Bronchial epithelial cell (primary cell): ENCODE measurements at regions not wholly inside any gene's neighbourhood (a gene's known extent, or its start where the extent isn't known, plus 50 kb on each side); places are given as distances from the start of the nearest gene placed in this dataset.

Source experiments
- DNase-seq: peaks from one replicate; pipeline ENCODE4 v3.0.0-alpha.2; 2010; ENCODE audit warnings: low read depth
- FAIRE-seq: peaks from 2 replicates; lab custom pipeline; 2011; peaks lifted over from hg19 to GRCh38; lab: Jason Lieb, UNC
- H3K27me3 ChIP-seq: 2 replicates; pipeline ENCODE4 v1.5.1; 2011; ENCODE audit warnings: low read length; ENCODE audit not compliant: control insufficient read depth, insufficient read depth
- H3K36me3 ChIP-seq: 2 replicates; pipeline ENCODE4 v1.5.1; 2011; ENCODE audit warnings: low read length; ENCODE audit not compliant: control insufficient read depth, insufficient read depth
- H3K4me3 ChIP-seq: 2 replicates; pipeline ENCODE4 v1.5.1; 2011; ENCODE audit warnings: mild to moderate bottlenecking, low read depth, low read length, control low read depth
- TF ChIP-seq, protein P1 (sequence below): IDR thresholded peaks from 2 replicates; pipeline ENCODE4 v1.5.1; 2011; ENCODE audit warnings: mild to moderate bottlenecking, moderate library complexity, low read length, control low read depth, inconsistent platforms; ENCODE audit not compliant: insufficient read depth, severe bottlenecking

DNA sequence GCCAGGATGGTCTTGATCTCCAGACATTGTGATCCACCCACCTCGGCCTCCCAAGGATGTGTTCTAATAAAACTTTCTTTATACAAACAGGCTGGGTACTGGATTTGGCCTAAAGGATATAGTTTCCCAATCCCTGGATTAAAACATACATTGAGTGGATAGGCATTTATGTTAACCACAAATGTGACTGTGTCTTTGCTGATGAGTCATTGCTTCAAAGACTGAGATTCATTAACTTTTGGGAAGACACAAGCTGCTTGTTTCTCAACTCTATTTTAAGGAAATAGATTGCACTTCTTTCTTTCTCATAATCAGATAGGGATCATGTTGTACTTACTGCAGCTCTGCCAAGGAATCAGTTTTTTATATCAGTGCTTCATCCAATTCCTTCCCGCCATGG lies 131.3 kb upstream of the AGA start:
- peaks cover 2% of the 10 kb centered on the region for H3K27me3 ChIP-seq
- H3K4me3 ChIP-seq, result no peak overlapping the region
- DNase-seq (peak; percentile 91), FAIRE-seq (no peak)
- H3K36me3 ChIP-seq, result no peaks in the 10 kb centered on the region
- TF ChIP-seq, protein P1, sequence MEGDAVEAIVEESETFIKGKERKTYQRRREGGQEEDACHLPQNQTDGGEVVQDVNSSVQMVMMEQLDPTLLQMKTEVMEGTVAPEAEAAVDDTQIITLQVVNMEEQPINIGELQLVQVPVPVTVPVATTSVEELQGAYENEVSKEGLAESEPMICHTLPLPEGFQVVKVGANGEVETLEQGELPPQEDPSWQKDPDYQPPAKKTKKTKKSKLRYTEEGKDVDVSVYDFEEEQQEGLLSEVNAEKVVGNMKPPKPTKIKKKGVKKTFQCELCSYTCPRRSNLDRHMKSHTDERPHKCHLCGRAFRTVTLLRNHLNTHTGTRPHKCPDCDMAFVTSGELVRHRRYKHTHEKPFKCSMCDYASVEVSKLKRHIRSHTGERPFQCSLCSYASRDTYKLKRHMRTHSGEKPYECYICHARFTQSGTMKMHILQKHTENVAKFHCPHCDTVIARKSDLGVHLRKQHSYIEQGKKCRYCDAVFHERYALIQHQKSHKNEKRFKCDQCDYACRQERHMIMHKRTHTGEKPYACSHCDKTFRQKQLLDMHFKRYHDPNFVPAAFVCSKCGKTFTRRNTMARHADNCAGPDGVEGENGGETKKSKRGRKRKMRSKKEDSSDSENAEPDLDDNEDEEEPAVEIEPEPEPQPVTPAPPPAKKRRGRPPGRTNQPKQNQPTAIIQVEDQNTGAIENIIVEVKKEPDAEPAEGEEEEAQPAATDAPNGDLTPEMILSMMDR, result no peak

DNA sequence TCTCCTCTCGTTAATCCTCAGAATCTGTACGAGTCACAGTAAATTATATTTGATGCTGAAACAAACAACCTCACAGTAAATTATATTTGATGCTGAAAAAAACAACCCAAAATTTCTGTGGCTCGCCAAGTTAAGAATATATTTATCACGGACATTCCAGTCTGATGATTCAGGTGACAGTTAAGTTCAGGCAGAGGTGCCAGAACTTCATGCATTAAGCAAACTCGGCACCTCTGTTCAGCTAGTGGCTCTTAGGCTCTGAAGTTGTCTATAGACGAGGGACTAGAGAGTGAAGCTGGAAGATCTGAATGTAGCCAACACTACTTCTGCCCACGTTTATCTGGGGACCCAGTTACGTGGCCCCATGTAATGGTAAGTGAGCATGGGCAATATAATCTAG lies 132.2 kb upstream of the AGA start:
- no peak overlapping the region for H3K4me3 ChIP-seq
- TF ChIP-seq, protein P1, result no peak
- H3K27me3 ChIP-seq, result peaks cover 2% of the 10 kb centered on the region
- no peaks in the 10 kb centered on the region for H3K36me3 ChIP-seq
- FAIRE-seq (no peak), DNase-seq (no peak)

DNA sequence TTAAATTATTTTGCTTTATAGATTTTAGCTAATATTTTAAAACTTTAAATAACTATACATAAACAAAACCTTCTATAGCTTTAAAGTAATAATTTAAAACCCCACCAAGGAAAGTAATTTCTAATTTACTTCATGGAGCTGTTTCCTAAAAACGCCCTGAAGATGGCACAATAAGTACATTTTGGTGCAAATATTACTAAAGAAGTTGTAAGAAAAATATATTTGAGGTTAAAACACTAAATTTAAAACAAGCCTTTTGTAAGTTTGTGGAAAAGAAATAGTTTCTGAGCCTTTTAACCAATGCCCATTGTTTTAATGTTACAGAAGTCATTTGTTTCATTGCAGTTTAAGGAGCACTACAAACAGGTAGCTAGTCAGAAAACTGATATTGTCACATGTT lies 137.4 kb upstream of the AGA start:
- Histone ChIP-seq H3K27me3 (peaks cover 2% of the 10 kb centered on the region), H3K36me3 (no peaks in the 10 kb centered on the region), H3K4me3 (no peak overlapping the region)
- FAIRE-seq, result no peak
- TF ChIP-seq, protein P1, result no peak
- DNase-seq, result no peak

DNA sequence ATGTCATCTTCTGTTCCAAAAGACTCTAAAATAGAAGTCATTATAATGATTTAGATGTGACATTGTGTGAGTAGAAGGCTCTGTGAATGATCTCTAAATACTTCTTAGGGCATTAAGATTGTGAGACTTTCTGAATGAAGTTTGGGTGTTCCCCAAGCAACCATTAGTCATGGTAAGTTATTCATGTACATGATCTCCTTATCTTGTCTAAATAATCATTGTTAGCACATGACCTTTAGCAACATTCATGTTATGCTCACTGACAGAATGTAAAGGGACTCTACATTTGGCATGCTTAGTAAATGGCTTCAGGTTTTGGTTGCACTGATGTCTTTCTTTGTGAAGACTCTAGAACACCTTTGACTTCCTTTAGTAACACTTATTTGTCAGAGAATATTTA lies 140.8 kb upstream of the AGA start:
- TF ChIP-seq, protein P1, result no peak
- DNase-seq, result peak; percentile 43
- no peak for FAIRE-seq
- Histone ChIP-seq H3K27me3 (no peaks in the 10 kb centered on the region), H3K4me3 (no peak overlapping the region), H3K36me3 (no peaks in the 10 kb centered on the region)

DNA sequence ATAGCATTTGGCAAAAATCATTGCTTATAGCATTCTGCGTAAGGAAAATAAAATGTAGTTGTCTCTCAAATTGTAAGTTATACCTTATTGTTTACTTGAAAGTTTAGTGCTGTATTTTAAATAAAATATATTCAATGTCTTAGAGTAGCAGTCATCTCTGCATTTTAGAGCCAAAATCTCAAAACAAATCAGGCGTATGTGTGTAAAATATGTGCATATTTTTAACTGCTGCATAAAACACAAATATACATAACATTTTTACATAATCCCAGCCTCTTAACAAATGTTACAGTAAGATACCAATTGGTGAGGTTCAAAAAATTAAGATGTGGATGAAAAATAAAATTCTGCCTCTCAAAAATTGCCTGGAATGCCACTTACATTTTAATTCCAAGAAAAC lies 145.8 kb upstream of the AGA start:
- Histone ChIP-seq H3K4me3 (no peak overlapping the region), H3K36me3 (no peaks in the 10 kb centered on the region), H3K27me3 (no peaks in the 10 kb centered on the region)
- TF ChIP-seq, protein P1, result no peak
- no peak for DNase-seq
- FAIRE-seq, result no peak

DNA sequence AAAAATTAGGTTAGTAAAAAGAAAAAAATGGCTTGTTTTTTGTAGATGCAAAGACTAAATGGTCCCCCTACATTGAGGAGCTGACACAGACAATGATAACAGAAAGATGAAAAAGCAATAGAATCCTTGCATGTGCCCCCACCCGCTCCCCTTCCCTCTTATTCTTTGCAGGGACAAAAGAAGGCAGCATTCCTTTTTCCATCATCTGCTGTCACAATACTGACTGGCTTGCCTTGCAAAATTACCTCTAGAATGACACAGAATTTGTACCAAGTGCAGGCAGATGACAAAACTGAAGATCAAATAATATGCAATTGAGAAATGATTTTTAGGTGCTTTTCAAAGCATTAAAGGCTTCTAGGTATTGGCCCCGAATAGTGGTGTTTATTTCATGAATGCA lies 153.1 kb upstream of the AGA start:
- DNase-seq, result no peak

More for the DNA sequence above, 153.1 kb upstream of the AGA start:
- Histone ChIP-seq H3K4me3 (no peak overlapping the region), H3K27me3 (no peaks in the 10 kb centered on the region), H3K36me3 (no peaks in the 10 kb centered on the region)
- TF ChIP-seq, protein P1, result no peak
- no peak for FAIRE-seq
